GM19395 (cell line): ENCODE measurements at regions not wholly inside any gene's neighbourhood (a gene's known extent, or its start where the extent isn't known, plus 50 kb on each side); places are given as distances from the start of the nearest gene placed in this dataset.

Source experiments
- ATAC-seq: cut with Tn5 transposase; IDR thresholded peaks from one replicate; pipeline ENCODE4 v1.9.1; 2021; ENCODE audit warnings: mild to moderate bottlenecking, moderate library complexity; ENCODE audit not compliant: unreplicated experiment

GRCh38 chr1:29712284-29712651 is 475.9 kb downstream of the PTPRU start:
- no peak for ATAC-seq

DNA sequence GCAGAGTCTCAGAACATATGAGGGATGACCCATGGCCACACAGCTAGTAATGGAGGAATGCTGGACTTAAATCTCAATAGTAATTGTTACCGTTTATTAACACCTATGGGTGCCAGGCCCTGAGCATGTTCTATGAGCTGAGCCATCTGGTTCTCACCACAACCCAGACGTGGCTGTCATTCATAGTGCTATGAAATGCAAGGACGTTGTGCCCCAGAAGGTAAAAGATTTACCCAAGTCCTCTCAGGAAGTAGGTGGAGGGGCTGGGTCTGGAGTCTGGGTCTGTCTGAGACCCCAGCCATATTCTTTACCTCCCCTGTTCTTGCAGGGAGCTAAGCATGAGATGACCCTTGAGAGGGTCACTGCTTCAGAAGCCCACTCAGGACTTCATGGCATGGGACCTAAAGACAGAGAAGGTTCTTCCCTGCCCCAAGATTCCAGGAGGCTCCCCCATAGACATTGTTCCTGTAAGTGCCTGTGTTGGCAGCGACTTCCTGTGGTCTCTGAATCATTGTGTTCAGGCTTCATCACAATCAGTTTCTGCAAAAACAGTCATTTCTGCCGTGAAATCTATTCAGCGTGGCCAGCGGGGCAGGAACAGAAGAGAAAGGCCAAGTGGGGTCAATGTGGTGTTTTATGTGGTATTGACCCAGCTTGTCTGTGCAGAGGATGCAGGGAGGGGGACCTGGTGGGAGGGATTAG is 475.4 kb downstream of the PTPRU start:
- no peak for ATAC-seq

DNA sequence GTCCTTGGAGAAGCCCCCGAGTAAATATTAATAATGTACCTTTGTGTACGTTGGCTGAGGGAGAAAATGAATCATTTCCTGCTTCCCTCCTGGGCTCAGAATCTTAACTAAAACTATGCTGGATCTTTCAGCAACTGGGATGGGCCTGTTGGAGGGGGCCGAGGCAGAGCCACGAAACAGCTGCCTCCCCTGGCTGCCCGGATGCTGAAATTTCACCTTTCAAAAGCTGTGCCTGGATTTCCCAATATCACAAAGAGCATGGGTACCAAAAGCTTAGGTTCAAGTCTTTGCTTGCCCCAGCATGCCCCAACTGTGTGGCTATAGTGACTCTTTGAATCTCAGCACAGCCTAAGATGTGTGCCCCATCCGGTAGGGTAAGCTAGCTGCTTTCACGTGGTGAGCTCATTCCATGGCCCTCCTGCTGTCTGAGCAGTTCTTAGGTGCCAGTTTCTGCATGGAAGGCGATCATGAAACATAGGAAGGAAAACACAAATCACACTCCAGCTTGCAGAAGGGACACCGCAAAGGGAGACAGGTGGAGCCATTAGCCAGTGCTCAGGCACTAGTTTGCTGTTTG is 473.5 kb downstream of the PTPRU start:
- ATAC-seq = no peak

GRCh38 chr1:29708796-29709703 is 472.7 kb downstream of the PTPRU start:
- no peak for ATAC-seq

- ATAC-seq = no peak
Observed at GRCh38 chr1:29708381-29708780, 472.1 kb downstream of the PTPRU start.

GRCh38 chr1:29707796-29708195 is 471.5 kb downstream of the PTPRU start:
- ATAC-seq = no peak

GRCh38 chr1:29706936-29707335 is 470.6 kb downstream of the PTPRU start:
- no peak for ATAC-seq

DNA sequence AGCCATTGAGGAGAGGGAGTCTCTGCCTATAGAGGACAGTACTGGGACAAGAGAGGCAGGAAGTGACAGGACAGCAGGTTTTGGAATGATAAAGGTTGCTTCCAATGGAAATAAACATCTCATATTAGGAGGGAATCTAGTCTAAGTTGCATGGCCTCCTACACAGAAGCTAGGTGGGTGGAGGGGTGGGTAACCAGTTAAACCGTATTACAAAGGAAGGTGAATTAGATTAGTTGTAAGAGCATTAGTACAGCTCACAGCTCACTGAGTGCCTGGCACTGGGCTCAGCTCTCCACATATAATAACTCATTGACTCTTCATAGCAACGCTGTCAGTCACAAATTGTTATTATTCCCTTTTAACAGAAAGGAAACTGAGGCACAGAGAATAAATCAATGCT is 468.1 kb downstream of the PTPRU start:
- ATAC-seq = no peak

DNA sequence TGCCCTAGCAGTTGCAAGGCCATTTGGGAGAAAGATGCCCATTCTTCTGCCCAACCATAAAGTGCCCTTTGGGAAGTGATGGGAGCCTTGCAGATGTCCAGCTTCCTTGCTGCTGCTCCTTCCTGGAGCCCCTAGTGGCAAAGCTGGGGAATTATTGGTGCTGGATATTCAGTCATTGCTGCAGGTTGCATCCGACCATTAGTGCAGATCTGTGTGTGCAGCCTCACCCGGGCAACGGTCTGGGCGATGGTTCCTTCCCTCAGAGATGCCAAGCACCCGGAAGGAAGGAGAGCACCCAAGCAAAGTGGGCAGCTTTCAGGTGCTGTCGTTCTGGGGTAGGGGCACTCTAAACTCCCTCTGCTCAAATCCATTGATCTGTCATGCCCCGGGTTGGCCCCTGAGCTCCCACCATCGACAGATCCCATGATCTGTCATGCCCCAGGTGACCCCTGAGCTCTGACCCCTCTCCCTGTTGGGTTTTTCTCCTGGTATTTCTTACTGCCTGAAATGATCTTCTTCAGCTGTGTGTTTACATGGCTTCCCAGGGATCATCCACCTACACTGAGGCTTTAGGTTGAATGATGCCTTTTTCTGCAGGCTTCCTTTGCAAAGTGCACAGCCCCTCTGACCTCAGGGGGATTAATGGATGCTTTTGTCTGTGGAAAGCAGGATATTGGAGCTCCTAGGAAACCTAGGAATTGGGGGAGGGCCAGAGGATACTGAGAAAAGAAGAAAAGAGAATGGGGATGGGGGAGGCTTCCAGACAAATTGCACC is 467.5 kb downstream of the PTPRU start:
- ATAC-seq = no peak

GRCh38 chr1:29700491-29700890 is 464.2 kb downstream of the PTPRU start:
- ATAC-seq = no peak

DNA sequence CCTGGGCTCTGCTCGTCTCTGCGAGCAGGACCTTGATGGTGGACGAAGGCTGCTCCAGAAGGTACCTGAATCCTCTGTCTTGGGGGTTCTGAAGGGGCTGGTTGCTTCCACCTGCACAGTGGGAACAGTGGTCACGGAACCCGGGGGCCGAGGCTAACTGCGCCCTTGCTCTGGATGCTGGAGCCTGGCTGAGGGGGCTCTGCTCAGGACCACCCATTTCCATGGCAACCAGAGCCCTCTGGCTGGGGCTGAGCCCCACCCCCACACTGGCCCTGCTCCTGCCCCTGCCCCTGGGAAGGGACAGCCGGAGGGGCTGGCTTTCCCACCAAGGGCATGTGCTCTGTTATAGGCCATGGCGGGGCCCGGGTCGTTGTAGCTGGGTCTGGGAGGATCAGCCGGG is 462.3 kb downstream of the PTPRU start:
- ATAC-seq = no peak

GRCh38 chr1:29698033-29698432 is 461.7 kb downstream of the PTPRU start:
- ATAC-seq = no peak

DNA sequence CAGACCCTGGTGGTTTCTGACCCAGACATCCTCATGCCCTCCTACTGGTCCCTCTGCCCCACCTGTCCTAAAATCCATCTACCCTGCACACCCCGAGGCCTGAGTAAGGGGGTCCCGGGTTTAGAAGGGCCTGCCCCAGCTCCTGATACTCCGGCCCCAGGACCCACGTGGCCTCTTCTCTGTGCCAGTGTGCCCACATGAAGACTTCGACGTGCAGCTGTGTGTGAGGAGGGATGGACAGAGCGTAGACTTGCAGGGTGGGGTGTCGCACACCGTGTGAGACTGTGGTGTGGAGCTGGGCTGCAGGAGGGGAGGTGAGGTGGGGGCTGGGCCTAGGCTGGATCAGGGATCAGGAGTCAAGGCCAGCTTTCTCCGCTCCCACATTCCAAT is 461.1 kb downstream of the PTPRU start:
- no peak for ATAC-seq

GRCh38 chr1:29696656-29697390 is 460.5 kb downstream of the PTPRU start:
- ATAC-seq = no peak

- no peak for ATAC-seq
Observed at GRCh38 chr1:29695803-29696202, 459.5 kb downstream of the PTPRU start.

- ATAC-seq = no peak
Observed at GRCh38 chr1:29695036-29695435, 458.7 kb downstream of the PTPRU start.

DNA sequence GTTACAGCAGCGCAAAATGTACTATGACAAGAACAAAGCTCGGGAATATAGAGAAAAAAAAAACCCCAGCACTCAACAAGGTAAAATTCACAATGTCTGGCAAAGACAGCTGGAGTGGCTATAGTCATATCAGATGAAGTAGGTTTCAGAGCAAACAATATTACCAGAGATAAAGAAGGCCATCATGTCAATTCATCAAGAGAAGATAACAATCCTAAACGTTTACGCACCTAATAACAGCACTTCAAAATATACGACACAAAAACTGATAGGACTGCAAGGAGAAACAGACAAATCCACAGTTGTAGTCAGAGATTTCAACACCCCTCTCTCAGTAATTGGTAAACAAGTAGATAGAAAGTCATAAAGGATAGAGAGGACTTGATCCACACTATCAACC is 455.2 kb downstream of the PTPRU start:
- ATAC-seq = no peak

DNA sequence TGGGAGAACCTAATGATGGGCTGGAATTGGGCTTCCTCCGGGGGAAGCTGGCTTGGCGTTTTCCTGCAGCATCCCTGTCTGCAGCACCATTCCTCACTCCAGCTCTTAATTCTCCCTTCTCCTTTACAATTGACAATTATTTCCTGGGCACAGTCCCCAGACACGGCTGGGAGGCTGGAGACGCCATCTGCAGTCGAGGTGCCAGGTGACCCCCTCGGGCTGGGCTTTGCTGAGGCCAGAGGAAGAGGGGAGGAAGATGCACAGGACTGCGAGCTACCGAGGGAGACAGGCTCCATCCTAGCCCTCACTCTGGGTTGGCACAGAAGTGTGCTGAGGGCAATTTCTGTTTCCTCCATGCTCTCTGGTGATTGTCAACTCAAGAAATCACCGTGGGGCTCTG is 453.8 kb downstream of the PTPRU start:
- ATAC-seq = no peak

DNA sequence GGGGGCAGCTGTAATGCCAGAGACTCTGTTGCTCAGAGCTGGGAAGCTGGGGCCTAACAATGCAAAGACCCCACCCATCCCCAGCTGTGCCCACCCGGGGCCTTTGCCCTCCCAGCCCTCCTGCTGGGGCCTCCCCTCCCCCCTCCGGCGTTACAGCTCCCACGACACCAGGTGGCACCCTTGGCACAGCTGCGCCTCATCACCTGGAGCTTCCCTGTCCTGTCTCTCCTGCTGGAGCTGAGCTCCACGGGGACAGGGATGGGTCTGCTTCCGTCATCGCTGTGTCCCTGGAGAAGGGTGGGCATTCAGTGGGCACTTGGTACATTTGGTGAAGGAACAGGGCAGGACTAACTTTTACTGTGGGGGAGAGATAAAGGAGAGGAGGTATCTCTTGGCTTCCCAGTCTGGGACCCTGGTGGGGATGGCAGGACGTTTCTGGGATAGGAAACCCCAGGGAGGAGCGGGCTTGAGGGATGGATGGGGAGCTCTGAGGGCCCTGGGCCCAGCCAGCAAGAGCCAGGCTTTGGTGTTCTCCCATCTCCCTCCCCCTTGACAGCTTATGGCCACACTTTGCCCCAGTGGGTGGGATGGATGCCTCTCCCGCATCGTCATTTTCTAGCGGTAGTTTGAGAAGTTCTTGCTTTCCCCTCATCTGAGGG is 453.2 kb downstream of the PTPRU start:
- ATAC-seq = no peak
